Activated CD8-positive, alpha-beta memory T cell treated with anti-CD3 and anti-CD28 coated beads for 1 hour (primary cell): ENCODE measurements at regions not wholly inside any gene's neighbourhood (a gene's known extent, or its start where the extent isn't known, plus 50 kb on each side); places are given as distances from the start of the nearest gene placed in this dataset.
"Not testable (repeated sequence)": the region's sequence is repeated elsewhere in the genome, so short reads cannot be mapped to it uniquely, and the experiment has no call there.

Experiments
- DNase-seq, 2 donors: peaks; one replicate each; pipeline ENCODE4 v3.0.0-alpha.2; 2020; ENCODE audit warnings: low read depth in 1 of 2; ENCODE audit errors: extremely low read depth in 1 of 2

DNA sequence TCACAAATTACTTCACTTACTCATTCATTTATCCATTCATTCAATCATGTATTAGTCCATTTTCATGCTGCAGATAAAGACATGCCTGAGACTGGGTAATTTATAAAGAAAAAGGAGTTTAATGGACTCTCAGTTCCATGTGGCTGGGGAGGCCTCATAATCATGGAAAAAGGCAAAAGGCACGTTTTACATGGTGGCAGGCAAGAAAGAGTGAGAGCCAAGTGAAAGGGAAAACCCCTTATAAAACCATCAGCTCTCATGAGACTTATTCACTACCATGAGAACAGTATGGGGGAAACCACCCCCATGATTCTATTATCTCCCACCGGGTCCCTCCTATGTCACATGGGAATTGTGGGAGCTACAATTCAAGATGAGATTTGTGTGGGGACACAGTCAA lies 452.0 kb downstream of the MIAT start:
- not testable (repeated sequence) for DNase-seq

DNA sequence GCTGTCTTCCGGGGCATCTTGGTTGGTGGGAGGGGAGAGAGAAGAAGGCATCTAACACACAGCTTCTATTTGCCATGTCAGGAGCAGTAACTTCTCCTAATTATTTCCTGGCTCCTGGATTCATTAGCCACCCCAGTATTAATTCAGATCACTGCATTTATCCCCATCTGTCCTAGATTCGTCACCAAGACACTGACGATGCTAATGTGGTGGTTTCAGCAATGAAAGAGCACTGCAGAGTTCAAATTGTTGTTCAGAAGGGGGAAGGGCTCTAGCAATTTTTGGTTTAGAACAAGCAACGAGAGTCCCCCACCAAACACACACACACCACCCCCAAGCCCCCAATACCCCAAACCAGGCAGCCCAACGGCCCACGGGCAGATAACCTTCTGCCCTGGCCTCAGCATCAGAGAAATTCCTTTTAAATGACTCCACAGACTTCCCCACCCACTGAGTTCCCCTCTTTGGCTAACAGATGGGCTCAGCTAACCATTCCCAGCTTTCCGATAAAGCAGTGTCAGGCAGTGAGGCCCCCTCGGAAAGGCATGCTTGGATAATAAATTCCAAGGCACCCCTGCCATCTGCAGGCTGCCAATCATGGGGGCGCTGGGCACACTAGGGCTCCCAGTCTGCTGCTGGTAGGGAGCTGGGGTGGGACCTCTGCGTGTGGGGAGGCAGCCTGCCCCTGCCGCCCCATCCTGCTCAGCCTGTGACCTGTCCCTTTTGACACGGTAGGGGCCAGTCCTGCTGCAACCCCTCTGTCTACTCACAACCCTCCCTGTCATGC lies 453.5 kb downstream of the MIAT start:
- no peak for DNase-seq

DNA sequence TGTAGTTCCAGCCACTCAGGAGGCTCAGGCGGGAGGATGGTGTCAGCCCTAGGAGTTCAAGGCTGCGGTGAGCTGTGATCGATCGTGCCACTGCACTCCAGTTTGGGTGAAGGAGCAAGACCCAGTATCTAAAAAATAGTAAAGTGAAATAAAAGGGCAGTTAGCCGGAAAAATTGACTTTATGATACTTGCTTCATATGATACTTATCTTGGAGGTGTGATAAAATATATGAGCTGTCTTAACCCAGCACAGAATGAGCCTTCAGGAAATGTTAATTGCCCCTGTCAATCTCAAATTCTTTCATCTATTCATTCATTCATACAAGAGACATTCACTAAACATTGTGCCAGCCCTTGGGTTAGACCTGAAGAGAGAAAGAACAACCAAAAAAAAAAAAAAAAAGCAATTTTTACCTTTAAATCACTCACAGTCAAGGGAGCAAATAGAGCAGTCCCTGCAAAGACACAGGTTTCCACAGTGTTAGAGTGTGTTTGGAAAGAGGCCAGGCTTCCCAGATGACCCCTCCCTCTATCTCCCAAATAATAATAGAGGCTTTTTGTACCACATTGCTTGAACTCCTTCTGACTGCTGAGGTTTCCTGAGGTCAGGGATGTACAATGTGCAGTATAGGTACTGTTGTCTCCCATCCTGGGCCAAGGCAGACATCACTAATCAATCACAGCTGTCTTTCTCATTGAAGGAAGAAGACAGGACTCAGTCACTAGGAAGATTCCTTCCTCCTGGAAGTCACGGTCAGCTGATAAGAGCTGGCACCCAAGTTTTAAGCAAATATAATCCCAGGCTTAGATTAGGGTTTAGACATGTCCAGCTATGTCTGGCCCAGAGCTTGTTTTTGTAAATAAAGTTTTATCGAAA lies 454.6 kb downstream of the MIAT start:
- DNase-seq, result no peak

DNA sequence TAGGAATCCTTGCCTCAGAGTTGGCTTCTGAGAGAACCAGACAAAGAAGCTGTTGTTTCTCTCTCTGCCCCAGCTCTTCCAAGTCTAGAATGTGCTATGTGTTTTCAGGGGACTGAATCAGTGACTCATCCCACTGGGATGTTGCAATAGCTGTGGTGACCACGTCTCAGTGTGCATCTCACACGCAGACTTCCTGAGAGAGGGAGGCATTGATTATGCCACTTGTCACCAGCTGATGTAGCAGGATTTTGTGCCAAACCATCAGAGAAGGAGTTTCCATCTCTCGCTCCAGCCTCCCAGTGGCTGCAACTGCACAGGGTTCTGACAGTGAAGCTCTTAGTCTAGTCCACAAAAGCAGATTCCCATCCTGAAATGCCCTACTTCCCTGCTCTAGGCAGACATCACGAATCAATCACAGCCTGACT lies 455.8 kb downstream of the MIAT start:
- no peak for DNase-seq

DNA sequence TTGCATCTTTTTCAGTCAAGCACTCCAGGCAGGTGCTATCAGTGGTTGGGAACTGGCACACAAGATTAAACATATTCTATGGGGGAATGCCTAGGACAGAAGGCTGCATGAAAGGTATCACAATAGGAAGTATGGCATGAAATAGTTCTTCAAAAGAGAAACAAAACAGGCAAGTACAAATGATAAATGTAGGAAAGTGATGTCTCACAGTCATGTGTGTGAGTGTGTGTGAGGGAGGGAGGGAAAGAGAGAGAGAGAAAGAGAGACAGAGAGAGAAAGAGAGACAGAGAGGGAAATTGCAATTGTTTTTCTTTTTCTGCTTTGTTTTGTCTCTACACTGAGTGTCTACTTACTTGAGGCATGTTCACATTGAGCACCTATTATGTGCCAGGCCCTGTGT lies 456.3 kb downstream of the MIAT start:
- no peak for DNase-seq

DNA sequence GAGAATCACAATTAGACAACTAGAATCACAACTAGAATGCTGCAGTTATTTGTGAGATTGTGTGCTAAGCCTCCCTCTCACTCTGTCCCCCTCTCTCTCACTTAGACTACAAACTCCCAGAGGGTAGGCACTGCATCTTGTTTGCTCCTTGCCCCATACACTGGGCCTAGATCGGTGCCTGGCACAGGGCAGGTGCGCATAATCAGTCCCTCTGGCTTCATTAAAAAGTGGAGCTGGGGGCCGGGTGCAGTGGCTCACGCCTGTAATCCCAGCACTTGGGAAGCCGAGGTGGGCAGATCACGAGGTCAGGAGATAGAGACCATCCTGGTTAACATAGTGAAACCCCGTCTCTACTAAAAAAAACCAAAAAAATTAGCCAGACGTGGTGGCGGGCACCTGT lies 456.8 kb downstream of the MIAT start:
- DNase-seq, result no peak

DNA sequence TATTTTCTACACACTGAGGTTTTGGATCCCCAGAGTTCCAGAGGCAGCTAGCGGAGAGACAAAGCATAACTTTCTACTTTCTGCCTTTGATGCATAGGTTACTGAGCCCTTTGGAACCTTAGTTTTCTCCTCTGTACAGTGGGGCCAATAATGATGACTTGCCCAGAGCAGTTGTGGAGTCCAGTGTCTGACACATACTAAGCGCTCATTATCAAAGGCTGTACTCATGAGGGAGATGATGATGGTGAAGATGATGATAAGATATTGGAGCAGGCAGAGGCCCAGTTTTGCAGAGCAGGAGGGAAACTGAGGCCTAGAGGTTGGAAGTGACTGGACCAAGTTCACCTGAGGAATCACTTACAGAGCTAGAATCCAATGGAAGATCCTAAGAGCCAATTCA lies 458.0 kb downstream of the MIAT start:
- no peak for DNase-seq

DNA sequence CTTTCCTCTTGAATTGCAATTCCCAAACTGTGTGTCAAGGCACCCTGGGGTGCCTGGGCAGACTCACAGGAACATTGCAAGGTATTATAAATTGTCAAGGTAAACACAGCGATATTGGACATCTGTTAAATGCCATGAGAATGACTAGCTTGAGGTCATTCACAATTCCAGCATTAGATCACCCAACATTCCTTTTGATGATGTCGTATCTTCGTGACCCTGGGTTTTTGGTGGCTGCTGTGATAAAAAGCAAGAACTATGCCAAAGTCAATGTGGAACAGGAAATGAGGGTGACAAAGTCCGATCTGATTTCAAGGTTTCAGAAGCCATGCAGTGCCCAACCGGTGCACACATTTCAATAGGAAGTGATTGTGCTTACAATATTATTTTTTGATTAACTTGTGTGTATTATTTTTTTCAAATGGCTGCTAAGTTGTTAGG lies 458.4 kb downstream of the MIAT start:
- no peak for DNase-seq

DNA sequence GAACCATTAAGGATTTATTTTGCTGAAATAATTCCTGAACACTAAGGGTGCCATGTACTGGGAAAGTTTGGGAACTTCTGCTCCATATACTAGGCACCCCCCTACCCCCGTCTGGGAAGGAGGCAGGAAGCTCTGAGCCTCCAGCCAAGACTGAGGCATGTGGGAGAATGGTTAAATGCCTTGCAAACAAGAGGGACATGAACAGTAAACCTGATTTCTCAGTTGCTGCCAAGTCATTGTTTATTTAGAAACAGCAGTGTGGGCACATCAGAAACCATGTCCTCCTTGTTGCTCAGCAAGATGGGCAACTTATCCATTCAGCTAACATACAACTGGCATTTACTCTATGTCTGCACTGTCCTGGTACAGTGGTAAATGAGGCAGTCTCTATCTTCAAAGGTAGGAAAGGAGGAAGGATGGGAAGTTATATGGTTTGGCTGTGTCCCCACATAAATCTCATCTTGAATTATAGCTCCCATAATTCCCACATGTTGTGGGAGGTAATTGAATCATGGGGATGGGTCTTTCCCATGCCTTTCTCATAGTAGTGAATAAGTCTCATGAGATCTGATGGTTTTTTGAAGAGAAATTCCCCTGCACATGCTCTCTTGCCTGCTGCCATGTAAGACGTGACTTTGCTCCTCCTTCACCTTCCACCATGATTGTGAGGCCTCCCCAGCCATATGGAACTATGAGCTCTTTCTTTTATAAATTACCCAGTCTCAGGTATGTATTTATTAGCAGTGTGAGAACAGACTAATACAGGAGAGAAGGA lies 459.1 kb downstream of the MIAT start:
- no peak for DNase-seq

DNA sequence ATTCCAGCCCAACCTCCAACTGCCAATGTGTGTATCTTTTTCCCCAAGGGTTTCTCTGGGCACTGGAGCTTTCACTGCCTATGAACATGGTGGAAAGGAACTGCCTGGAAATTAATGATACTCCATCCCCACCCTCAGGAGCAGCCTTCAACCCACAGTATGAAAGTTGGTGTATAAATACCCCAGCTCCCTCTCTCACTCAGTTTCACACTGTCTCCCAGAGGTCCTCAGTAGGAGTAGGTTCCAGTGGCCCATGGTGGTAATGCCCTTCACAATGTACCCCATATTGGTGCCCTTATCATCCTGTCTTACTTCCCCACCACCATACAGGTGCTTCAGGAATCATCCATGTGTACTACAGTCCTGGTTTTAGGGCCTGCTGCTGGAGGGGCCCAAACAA lies 462.6 kb downstream of the MIAT start:
- no peak for DNase-seq

DNA sequence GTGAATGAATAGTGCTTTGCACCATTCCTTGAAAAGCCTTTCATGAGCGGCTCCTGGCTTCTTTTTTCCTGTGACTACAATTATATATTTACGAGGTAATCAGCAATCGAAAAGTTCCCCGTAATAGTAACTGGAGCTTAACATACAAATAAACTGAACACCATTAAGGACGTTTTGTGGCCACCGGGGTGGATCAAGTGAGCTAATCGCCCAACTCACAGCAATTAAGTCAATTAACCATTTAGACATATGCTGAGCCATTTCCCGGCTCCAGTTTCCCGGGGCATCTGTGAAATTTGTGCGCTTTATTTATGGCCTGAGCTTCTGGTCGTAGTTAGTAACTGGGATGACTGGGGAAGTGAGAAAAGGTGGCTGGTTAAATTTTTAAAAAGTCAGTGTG lies 465.2 kb downstream of the MIAT start:
- DNase-seq, result no peak

DNA sequence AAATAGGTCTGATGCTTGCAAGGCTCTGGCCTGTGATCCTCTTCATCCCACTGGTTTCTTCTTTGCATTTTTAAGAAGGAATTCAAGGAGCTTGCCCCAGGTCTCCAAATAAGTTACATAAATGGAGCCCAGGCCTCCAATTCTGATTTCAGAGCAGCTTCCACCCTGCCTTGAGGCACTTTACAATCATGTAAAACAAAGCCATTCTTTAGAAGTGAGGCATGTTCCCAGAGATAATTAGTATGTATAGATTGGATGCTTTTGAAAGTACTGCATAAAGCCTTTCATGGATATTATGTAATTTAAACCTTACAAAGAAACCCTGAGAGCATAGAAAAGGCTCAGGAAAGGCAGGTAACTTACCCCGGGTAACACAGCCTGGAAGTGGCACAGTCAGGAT lies 466.5 kb downstream of the MIAT start:
- no peak for DNase-seq

DNA sequence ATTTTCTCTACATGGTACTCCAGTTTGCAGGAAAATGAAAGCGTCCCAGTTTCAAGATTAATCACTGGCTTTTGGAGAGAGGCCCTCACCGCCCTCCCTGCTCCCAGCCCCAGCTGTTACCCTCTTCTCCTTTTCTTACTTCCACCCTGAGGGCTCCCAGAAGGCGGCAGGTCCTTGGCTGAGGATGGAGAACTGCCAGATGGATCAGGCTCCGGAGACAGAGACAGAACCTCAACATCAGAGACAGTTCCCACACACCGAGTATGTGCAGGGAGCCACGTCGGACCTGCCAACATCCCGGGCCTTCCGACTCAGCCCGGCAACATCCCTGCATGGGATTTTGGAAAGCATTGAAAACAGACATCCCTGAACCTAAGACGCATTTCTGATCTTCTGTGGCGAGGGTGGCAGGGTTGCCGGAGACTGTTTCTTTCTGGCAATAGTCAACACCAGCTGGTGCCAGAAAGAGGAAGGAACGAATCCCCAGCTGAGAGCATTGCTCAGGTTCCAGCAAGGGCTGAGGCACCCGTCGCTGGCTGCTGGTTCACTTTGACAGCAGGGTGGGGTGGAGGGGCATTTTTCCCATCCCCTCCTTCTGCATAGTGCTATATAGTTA lies 467.1 kb downstream of the MIAT start:
- DNase-seq, result no peak

DNA sequence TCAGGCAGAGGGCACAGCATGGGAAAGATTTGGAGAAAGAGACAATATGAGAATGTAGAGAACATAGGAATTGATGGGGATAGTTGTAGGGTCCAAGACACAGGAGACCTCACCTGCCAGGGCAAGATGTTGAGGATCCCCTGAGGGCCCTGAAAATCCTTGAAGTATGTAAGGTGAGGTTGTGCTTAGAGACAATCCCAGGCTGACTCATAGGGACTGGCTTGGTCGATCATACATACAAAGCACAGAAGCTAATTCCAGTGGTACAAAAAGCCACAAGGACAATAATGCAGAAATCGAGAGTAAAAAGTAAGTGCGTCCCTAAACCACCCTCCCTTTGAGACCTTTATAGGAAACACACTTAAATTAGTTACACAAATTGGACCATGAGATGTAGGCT lies 468.2 kb downstream of the MIAT start:
- DNase-seq, result no peak

DNA sequence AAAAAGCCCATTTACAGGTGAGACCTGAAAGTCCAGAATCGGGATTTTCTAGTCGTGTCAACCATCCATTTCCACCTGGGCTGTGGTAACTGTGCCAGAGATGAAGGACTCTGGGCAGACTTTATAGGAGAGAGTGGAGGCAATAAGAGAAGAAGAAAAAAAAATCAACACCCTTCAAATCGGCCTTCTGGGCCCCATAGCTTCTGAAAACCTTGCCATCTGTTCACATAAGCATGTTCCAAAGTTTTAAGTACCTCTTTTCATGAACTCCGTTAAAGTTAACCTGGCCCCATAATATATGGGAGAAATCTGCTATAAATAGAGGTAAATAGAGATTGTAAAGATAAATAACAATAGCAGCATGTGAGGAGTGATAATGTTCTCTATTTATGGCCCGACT lies 470.5 kb downstream of the MIAT start:
- no peak for DNase-seq

DNA sequence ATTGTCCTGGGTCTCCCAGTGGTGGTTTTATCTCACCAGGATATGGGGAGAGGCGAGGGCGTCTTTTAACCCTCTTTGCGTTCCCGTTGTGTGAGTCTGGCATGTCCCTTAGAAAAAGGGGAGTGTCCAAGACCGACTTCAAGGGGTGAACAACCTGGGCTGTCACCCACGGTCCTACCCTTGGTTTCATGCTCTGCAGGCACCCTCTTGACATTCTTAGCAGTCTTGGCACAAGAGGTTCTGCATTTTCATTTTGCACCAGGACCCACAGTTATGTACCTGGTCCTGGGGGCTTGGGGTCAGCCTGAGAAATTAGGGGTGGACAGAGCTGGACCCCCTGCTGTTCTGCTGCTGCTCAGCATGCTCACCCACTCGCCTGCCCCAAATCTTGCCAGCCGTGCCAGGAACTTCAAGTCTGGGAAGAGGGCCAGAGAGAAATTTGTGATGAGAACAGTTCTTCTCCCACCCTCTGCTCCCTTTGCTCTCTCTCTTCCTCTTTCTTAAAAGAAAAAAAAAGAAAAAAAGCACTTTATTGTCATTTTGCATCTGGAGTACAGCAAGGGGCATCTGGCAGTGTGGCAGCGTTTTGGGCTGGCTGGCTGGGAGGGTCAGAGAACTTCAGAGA lies 471.2 kb downstream of the MIAT start:
- DNase-seq, result no peak

DNA sequence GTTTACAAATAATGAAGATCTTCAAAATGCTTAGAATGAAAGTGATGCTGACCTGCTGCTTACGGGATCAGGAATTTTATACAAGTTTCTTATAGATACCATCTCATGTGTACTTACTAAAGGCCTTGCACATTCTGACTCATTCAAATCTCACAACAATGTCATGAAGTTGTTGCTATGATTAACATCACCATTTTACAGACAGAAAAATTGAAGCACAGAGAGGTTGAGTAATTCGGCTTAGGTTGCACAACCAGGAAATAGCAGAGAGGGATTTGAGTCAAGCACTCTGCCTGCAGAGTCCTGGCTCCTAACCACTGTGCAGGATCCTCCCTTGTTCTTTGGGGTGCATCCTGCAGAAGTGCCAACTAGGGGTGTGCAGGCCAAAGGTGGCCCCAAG lies 471.9 kb downstream of the MIAT start:
- no peak for DNase-seq

DNA sequence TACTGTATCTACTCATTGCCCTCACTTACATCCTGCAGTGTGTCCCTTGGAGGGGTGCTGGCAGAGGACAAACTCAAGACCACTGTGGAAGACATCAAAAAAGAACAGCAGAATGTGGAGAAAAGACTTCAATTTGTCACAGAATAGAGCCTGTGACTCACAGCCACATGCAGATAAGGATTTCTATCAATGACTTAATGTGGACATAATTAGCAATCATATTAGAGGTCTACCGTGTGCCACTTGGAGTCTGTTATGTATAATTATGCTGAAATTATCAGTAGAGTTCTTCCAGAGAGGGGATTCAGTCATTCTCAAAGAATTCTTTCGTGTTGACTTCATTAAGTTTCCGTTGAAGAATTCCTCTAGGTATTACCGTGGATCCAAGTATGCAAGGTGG lies 473.5 kb downstream of the MIAT start:
- DNase-seq, result no peak

DNA sequence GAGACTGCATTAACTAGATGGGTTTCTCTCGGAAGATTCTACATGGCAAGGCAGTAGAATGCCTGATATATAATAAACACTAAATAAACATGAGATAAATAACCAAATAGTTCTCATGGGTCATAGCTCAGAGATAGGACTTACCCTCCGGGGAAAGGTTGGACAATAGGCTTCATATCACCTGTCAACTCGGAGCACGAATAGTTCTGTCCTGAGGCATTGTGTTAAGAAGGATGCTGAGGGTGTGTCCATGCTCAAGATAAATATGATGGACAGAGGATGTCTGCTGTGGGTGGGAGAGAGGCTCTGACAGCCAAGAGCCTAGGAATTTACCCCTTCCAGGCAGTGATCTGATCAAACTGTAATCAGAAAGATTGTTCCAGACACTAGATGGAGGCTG lies 474.0 kb downstream of the MIAT start:
- DNase-seq, result no peak

DNA sequence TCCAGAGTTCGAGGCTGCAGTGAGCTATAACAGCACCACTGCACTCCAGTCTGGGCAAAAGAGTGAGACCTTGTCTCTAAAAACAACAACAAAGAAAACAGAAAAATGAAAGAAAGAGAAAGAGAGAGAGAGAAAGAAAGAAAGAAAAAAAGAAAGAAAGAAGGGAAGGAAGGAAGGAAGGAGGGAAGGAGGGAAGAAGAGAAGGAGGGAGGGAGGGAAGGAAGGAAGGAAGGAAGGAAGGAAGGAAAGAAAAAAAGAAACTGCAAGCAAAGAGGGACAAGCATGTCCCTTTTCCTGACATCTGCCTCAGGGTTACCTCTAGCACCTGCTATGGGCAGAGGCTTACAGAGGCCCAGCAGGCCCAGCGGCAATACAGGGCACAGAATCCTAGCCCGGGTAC lies 475.0 kb downstream of the MIAT start:
- no peak for DNase-seq

DNA sequence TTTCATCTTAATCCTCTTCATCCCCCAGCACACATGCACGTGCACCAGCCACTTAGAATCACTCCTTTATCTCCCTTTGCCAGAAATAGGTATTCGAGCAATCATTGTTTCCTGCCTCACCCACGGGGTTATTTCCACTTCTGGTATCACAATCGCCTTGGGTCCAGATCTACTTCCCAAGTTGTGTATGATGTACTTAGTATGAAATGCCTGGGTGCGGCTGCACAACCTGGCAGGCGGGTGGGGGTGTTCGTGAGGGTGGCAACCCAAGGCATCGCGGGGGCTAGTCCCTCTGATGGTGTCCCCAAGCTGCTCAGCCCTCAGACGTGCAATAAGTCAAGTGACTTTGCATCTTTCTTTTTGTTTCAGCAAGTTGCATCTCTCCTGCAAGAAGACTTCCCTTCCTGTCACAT lies 475.6 kb downstream of the MIAT start:
- no peak for DNase-seq
